H1 (cell line): ENCODE measurements at regions not wholly inside any gene's neighbourhood (a gene's known extent, or its start where the extent isn't known, plus 50 kb on each side); places are given as distances from the start of the nearest gene placed in this dataset.
A peak's percentile ranks its signal among the peaks of the same experiment; 100 is the strongest.

Experiments
- BACH1 ChIP-seq: IDR thresholded peaks from 2 replicates; pipeline ENCODE4 v1.6.1; 2012; ENCODE audit warnings: low read length, improper control_type of control experiment
- CBX5 ChIP-seq: fragments of 300-800, 300-1000 bp; sonication (generic); IDR thresholded peaks from 2 replicates; pipeline ENCODE4 v1.7.1; 2016; ENCODE audit warnings: antibody characterized with exemption, low read length, low read depth
- CHD7 ChIP-seq: fragments of 300-600 bp; sonication (generic); IDR thresholded peaks from 2 replicates; pipeline ENCODE4 v1.7.1; 2012; ENCODE audit warnings: low read length, moderate library complexity, mild to moderate bottlenecking, inconsistent platforms; ENCODE audit not compliant: insufficient replicate concordance
- CREB1 ChIP-seq: IDR thresholded peaks from 2 replicates; pipeline ENCODE4 v1.6.1; 2012; ENCODE audit warnings: inconsistent platforms
- EP300 ChIP-seq, 2 experiments: IDR thresholded peaks; 1 replicate in 1 of 2; 2 replicates in 1 of 2; pipeline ENCODE4 v1.6.1; 2011 to 2012; ENCODE audit warnings: low read depth in 2 of 2, low read length in 2 of 2, mild to moderate bottlenecking in 2 of 2, borderline replicate concordance in 1 of 2, inconsistent platforms in 1 of 2, moderate library complexity in 1 of 2
- HDAC6 ChIP-seq: IDR thresholded peaks from one replicate; pipeline ENCODE4 v1.7.1; 2012; ENCODE audit warnings: low read depth, mild to moderate bottlenecking, inconsistent platforms, low read length, moderate library complexity
- PHF8 ChIP-seq: fragments of 200-600 bp; sonication (generic); conservative IDR thresholded peaks from 2 replicates; pipeline ENCODE4 v1.7.1; 2012; ENCODE audit warnings: low read depth, mild to moderate bottlenecking, inconsistent platforms, low read length, moderate library complexity
- POLR2A ChIP-seq, 2 experiments: IDR thresholded peaks; 1 replicate in 1 of 2; 2 replicates in 1 of 2; pipeline ENCODE4 v1.6.1; 2011; ENCODE audit warnings: low read depth in 2 of 2, low read length in 2 of 2, mild to moderate bottlenecking in 2 of 2; ENCODE audit errors: control extremely low read depth in 1 of 2
- POLR2AphosphoS5 ChIP-seq: IDR thresholded peaks from 2 replicates; pipeline ENCODE4 v1.6.1; 2011; ENCODE audit warnings: low read depth, low read length
- RBBP5 ChIP-seq: IDR thresholded peaks from 2 replicates; pipeline ENCODE4 v1.7.1; 2012; ENCODE audit warnings: low read depth, mild to moderate bottlenecking, inconsistent platforms, low read length, moderate library complexity, borderline replicate concordance
- TAF1 ChIP-seq: IDR thresholded peaks from 2 replicates; pipeline ENCODE4 v1.6.1; 2011; ENCODE audit warnings: mild to moderate bottlenecking, low read depth, low read length

- TF ChIP-seq PHF8: peak; percentile 55
- no peak for TF ChIP-seq BACH1
- TF ChIP-seq CREB1: peak; percentile 97
- peak; percentile 88 to 91 for TF ChIP-seq POLR2A (IDR thresholded peaks at IDR 0.05; ENCODE audit: control extremely low read depth in 1 of 2, low read depth in 2 of 2, low read length in 2 of 2)
- peak; percentile 95 for TF ChIP-seq POLR2AphosphoS5
- no peak for TF ChIP-seq RBBP5
- no peak for TF ChIP-seq HDAC6
- TF ChIP-seq CHD7: no peak
- peak; percentile 93 for TF ChIP-seq TAF1
- no peak for TF ChIP-seq EP300 (IDR thresholded peaks at IDR 0.05; ENCODE audit: borderline replicate concordance in 1 of 2, low read depth in 2 of 2, low read length in 2 of 2)
- TF ChIP-seq CBX5: no peak
Measured at GRCh38 chr6:27838058-27838944, 73.9 kb downstream of the OR2B2 start (continued).
